NCI-H526 treated with DMSO at 0.1 percent for 48 hours (cell line): ENCODE measurements at regions not wholly inside any gene's neighbourhood (a gene's known extent, or its start where the extent isn't known, plus 50 kb on each side); places are given as distances from the start of the nearest gene placed in this dataset.
"Not testable (repeated sequence)": the region's sequence is repeated elsewhere in the genome, so short reads cannot be mapped to it uniquely, and the experiment has no call there.

ENCODE experiments used
- DNase-seq: peaks from one replicate; lab custom pipeline; 2025; lab: John Stamatoyannopoulos, UW

GRCh38 chr20:30295967-30296366 lies 961.5 kb upstream of the DEFB115 start:
- not testable (repeated sequence) for DNase-seq

GRCh38 chr20:30297878-30298595 lies 959.4 kb upstream of the DEFB115 start:
- not testable (repeated sequence) for DNase-seq

DNA sequence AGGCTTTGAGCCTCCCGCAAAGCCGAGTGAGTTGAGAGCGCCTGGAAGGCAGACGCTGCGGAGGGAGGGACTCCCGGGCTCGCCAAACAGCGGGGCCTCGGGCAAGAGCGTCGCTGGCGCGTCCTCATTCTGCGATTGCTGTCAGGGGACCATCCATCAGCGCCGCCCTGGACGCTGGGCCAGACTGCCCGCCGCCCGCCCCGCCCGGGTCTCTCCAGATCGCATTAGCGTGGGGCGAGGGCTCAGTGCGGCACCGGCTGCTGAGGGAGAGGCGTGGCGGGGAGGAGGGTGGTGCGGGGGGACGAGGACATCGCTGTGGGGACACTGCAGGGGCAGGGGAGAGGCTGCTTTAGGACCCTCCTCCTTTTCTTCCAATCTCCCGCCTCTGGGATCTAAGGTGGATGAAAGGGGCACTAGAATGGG lies 957.2 kb upstream of the DEFB115 start:
- not testable (repeated sequence) for DNase-seq

GRCh38 chr20:30302786-30303185 lies 954.7 kb upstream of the DEFB115 start:
- not testable (repeated sequence) for DNase-seq

- DNase-seq = not testable (repeated sequence)
These were observed 947.5 kb upstream of the DEFB115 start for GRCh38 chr20:30309938-30310337.

- DNase-seq = not testable (repeated sequence)
These were observed 947.1 kb upstream of the DEFB115 start for GRCh38 chr20:30310385-30310784.

DNA sequence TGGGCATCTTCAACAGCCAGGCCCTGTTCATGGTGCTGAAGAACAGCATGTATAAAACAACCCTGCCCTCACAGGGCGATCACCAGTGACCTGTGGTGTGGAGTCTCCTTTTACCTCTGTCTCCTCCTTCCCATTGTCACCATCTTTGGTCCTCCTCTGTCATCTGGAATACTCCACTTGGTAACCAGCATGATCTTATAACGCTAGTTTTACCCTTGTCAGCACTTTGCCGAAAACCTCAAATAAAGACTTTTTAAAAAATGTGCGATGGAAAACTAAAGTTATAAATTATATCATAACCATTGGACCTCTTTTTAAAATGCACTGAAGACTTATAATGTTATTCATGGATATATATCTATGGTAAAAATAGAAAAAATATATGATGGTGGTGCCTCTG lies 945.2 kb upstream of the DEFB115 start:
- DNase-seq = not testable (repeated sequence)

DNA sequence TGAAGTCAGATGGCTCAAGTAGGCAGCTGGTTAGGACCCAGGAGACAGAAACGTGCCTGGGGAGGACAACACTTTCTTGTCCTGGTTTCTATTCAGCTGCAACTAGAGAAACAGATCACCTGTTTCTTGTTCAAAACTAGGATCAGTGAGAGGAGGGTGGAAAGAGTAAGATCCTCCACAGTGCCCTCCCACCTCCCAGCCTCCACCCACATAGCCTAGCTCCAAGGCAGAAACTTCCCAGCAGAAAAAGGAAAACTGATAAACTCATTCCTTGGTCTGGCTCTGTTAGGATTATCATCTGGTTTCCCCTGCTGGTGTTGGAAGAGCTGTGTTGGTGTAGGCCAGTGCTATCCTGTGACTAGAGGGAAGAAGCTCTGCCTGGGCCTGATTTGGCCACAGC lies 943.8 kb upstream of the DEFB115 start:
- not testable (repeated sequence) for DNase-seq

DNA sequence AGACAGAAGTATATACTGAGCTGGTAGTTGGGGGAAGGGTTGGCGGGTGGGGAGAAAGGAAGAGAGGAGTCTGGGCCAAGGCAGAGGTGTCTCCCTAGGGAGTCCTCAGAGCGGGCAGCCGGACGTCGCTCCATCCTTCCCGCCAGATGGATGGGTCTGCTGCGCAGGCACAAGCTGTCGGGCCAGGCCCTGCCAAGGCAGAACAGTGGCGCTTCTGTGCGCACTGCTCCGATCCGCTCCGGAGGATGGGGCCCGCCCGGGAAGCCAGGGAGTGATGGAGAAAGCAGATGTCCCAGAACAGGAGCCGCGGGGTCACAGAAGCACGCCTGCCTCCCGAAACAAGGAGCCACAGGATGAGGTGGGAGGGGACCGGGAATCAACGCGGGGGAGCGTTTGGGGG lies 941.4 kb upstream of the DEFB115 start:
- not testable (repeated sequence) for DNase-seq

DNA sequence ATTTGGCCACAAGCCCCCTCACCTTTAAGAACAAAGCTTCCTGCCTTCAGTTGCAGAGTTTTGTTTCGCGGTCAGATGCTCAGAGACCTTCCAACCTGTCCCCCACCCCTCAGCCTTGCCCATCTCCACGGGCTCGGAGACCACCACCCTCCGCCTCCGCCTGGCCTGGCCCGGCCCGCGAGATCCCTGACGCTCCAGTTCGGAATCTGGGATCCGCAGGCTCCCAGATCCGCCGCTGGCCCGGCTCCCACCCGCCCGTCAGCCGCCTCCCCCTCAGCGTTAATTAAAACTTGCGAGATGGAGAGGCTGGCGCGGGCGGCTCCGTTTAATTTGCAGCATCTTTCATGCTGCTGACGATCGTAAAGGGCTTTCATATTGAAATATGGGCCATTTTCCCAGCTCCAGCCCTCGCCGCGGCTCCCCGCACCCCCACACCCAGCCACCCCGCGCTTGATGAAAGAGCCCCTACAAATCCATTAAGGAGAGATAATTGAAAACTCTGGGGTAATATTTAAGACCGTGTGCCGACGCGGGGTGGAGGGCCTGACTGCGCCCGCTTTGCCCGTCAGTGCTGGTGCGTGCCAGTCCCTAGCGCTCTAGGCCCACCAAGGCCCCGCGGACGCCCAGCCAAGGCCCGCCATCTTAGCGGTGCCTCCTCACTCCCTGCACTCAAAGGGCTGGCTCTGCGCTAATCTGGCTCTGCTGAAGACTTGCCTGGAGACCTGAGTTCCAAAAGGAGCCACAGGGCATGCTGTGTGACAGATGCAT lies 940.7 kb upstream of the DEFB115 start:
- not testable (repeated sequence) for DNase-seq

GRCh38 chr20:30333744-30334143 lies 923.7 kb upstream of the DEFB115 start:
- DNase-seq = not testable (repeated sequence)

DNA sequence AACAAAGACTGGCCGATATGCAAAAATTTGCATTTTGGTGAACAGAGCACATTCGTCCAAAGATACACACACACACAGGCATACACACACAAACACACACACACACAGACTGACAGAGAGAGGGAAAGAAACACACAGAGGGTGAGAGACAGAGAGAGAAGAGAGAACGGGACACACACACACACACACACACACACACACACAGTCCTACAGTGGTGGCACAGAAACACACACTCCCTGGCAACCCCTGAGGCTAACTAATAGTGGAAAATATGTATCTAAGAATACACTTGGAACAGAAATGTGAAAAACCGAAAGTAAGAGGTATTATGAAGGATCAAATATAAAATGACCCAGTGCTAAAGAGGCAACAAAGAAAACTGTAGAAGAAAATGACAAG lies 919.9 kb upstream of the DEFB115 start:
- not testable (repeated sequence) for DNase-seq

DNA sequence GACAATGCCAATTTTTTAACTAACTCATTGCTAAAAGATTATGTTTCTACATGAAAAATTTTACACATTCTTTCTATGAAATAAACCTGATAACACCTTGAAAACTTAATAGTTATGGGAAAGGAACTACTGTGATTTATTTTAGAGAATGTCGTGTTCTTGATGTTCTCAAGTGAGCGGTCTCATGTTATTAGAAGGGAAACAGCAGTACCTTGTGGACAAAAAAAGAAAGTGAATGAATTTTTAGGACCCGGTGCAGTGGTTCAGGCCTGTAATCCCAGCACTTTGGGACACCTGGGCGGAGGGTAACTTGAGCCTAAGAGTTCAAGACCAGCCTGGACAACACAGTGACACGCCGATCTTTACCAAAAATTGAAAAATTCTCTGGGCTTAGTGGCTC lies 908.5 kb upstream of the DEFB115 start:
- not testable (repeated sequence) for DNase-seq

DNA sequence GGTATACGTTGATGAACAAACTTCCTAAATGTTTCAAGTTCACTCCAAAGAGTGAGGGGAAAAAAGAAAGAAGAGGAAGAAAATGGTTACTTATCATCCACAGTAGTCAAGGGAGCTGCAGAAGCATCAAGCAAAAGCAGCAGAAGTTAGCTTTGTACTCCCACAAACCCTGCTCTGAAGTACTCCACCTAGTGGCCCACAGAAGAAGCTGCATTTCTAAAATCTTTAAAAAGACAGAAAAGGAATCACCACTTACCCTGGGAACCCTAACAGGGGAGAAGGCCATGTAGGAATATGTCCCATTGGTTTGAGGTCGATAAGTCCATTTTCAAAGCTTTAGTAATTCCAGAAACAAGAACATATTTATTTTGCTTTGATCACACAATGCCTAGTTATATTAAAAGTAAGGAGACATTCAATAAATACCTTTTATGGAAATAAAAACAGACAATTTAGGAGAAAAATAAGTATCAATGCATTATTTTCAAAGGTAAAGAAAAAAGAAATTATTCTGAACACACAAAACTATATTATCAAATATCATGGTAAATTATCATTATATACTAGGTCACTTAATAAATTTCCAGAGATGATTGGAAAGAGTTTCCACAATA lies 900.5 kb upstream of the DEFB115 start:
- DNase-seq = peak; percentile 3

GRCh38 chr20:30361756-30362155 lies 895.7 kb upstream of the DEFB115 start:
- DNase-seq = not testable (repeated sequence)

DNA sequence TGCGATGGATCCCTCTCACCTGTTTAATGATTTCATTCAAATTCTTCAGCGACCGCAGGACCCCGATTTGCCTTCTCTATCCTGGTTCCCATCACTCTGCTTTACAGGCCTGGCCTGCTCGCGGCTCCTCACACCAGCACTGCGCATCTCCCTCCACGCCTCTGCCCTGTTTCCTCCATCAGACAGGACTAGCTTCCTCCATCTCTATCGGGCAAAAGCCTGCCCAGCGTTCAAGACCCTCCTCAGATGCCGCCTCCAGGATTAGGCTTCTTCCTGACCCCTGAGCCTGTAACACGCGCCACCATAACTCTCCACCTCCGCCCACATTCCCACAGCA lies 881.1 kb upstream of the DEFB115 start:
- not testable (repeated sequence) for DNase-seq

GRCh38 chr20:30376767-30377658 lies 880.5 kb upstream of the DEFB115 start:
- peak; percentile 38 for DNase-seq

GRCh38 chr20:30378317-30378716 lies 879.1 kb upstream of the DEFB115 start:
- DNase-seq = not testable (repeated sequence)

- not testable (repeated sequence) for DNase-seq
These were observed 878.7 kb upstream of the DEFB115 start for GRCh38 chr20:30378721-30379120.

- DNase-seq = not testable (repeated sequence)
These were observed 872.6 kb upstream of the DEFB115 start for GRCh38 chr20:30384841-30385240.

GRCh38 chr20:30386099-30386498 lies 871.4 kb upstream of the DEFB115 start:
- DNase-seq = not testable (repeated sequence)

DNA sequence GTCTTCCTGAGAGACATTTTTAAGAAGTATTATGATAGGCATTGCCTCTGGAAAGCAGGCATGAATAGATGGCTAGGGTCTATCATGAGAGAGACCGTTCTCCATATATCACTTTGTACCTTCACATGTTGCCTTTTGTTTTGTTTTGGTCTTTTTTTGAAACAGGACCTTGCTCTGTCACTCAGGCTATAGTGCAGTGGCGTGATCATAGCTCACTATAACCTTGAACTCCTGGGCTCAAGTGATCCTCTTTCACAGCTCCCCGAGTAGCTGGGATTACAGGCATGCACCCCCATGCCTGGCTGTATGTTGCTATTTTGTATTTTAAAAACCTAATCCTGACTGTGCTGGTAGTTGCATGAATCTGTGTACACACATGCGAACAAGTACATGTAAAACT lies 869.6 kb upstream of the DEFB115 start:
- DNase-seq = not testable (repeated sequence)
